ENCODE measurements at regions not wholly inside any gene's neighbourhood (a gene's known extent, or its start where the extent isn't known, plus 50 kb on each side); places are given as distances from the start of the nearest gene placed in this dataset.

DNA sequence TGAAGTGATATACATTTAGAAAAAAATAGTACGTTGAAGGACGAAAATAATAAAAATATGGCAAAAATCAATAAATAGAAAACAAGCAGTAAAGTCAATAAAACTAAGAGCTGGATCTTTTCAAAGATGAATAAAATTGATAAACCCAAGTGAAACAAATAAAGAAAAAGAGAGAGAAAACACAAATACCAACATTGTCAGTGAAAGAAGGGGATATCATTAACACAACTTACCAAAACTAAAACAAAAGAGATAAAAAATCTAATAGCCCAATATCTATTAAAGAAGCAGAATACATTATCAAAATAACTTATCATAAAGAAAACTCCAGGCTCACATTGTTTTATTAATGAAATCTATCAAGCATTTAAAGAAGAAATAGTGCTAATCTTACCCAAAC lies 675.1 kb downstream of the UQCRFS1 start:
- Mint-ChIP-seq H3K4me3 (no peak overlapping the region), H3K27me3 (ENCODE audit: low read depth) (no peaks in the 10 kb centered on the region), H3K4me1 (no peaks in the 10 kb centered on the region), H3K9me3 (peaks cover 14% of the 10 kb centered on the region), H3K36me3 (ENCODE audit: low read depth) (peaks cover 6% of the 10 kb centered on the region), H3K27ac (ENCODE audit: unreplicated experiment) (no peak overlapping the region)
- TF ChIP-seq, protein P1, sequence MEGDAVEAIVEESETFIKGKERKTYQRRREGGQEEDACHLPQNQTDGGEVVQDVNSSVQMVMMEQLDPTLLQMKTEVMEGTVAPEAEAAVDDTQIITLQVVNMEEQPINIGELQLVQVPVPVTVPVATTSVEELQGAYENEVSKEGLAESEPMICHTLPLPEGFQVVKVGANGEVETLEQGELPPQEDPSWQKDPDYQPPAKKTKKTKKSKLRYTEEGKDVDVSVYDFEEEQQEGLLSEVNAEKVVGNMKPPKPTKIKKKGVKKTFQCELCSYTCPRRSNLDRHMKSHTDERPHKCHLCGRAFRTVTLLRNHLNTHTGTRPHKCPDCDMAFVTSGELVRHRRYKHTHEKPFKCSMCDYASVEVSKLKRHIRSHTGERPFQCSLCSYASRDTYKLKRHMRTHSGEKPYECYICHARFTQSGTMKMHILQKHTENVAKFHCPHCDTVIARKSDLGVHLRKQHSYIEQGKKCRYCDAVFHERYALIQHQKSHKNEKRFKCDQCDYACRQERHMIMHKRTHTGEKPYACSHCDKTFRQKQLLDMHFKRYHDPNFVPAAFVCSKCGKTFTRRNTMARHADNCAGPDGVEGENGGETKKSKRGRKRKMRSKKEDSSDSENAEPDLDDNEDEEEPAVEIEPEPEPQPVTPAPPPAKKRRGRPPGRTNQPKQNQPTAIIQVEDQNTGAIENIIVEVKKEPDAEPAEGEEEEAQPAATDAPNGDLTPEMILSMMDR (conservative IDR thresholded peaks at IDR 0.05): no peak
- DNase-seq (ENCODE audit: low read depth, low spot score): no peak

DNA sequence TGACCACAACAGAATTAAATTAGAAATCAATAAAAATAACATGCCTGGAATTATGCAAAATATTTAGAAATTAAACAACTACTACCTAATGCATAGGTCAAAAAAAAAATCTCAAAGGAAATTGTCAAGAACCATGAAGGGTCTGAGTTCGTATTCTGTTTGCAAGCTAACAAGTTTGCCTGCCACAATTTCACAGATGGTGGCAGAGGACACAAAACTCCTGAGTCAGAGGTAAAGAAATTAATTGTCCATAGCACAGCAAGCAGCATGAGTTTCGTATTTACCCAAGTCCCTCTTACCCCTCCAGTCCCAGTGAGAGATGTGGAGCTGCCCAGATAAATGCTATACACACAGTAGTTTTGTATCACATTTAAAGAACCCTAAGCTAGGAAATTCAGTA lies 675.9 kb downstream of the UQCRFS1 start:
- no peak for DNase-seq (ENCODE audit: low read depth, low spot score)
- Mint-ChIP-seq H3K27ac (ENCODE audit: unreplicated experiment) (no peak overlapping the region), H3K36me3 (ENCODE audit: low read depth) (peaks cover 6% of the 10 kb centered on the region), H3K4me1 (no peaks in the 10 kb centered on the region), H3K4me3 (no peak overlapping the region), H3K27me3 (ENCODE audit: low read depth) (no peaks in the 10 kb centered on the region), H3K9me3 (peaks cover 18% of the 10 kb centered on the region)
- TF ChIP-seq, protein P1 (conservative IDR thresholded peaks at IDR 0.05): no peak

DNA sequence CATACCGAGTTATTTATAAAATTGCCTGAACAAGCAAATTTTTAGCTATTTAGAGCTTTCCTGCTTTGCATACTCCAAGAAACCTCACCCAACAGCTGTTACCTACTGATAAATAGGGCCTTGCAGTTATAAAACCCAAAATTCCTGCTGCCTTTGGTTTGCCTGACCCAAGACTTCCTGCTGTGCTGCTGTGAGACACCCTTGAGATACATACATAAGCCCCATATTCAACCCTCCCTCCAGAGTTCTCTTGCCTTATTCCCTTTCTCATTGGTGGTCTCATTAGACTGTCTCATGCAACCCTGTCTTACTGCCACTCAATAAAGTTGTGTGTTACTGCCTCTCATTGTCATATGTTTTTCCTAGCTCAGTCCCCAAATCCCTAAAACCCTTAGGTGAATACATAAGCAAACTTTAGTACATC lies 677.6 kb downstream of the UQCRFS1 start:
- Mint-ChIP-seq H3K4me3 (no peak overlapping the region), H3K27ac (ENCODE audit: unreplicated experiment) (no peak overlapping the region), H3K36me3 (ENCODE audit: low read depth) (peaks cover 6% of the 10 kb centered on the region), H3K9me3 (peaks cover 18% of the 10 kb centered on the region), H3K4me1 (no peaks in the 10 kb centered on the region), H3K27me3 (ENCODE audit: low read depth) (no peaks in the 10 kb centered on the region)
- TF ChIP-seq, protein P1 (conservative IDR thresholded peaks at IDR 0.05): no peak
- DNase-seq (ENCODE audit: low read depth, low spot score): no peak

DNA sequence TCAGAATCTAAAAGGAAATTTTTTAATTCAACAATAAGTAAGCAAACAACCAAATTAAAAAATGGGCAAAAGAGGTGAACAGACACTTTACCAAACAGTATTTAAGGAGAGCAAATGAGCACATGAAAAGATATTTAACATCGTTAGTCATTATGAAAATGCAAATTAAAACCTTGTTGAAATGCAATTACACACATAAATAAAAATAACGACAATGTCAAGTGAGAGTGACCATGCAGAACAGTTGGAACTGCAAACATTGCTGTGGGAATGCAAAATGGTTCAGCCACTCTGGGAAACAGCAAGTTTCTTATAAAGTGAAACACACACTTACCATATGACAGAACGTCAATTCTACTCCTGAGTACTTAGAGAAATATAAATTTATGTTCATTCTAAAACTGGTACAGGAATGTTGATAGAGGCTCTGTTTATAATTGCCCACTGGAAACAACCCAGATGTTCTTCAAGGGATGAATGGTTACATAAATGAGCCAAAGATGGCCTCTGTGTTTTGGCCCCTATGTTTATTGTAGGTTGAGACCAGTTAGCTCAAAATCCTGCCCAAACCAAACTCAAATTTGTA lies 678.1 kb downstream of the UQCRFS1 start:
- TF ChIP-seq, protein P1 (conservative IDR thresholded peaks at IDR 0.05): no peak
- no peaks in the 10 kb centered on the region for H3K27me3 Mint-ChIP-seq (ENCODE audit: low read depth)
- no peak for DNase-seq (ENCODE audit: low read depth, low spot score)
- peaks cover 5% of the 10 kb centered on the region for H3K4me1 Mint-ChIP-seq
- H3K4me3 Mint-ChIP-seq: no peak overlapping the region
- peaks cover 18% of the 10 kb centered on the region for H3K9me3 Mint-ChIP-seq
- peaks cover 6% of the 10 kb centered on the region for H3K36me3 Mint-ChIP-seq (ENCODE audit: low read depth)
- H3K27ac Mint-ChIP-seq (ENCODE audit: unreplicated experiment): no peak overlapping the region

DNA sequence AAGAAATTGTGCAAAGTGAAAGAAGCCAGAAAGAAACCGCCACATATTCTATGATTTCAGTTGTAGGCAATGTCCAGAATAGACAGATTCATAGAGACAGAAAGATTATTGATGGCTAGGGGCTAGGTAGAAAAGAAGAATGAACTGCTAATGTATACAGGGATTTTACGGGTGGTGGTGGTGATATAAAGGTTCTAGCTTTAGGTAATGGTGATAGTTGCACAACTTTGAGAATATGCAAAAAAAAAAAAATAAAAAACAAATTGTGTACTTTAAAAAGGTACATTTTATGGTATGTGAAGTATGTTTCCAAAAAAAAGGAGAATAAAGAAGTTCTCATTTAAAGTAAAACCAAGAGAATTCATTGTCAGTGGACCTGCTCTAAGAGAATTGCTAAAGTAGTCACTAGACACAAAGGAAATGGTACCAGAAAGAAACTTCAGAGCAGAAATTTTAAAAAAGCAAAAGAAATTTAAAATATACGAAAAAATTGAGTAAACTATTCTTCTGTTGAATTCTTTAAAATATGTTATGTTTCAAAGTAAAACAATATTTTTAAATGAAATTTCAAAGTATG lies 680.1 kb downstream of the UQCRFS1 start:
- DNase-seq (ENCODE audit: low read depth, low spot score): no peak
- Mint-ChIP-seq H3K27me3 (ENCODE audit: low read depth) (no peaks in the 10 kb centered on the region), H3K36me3 (ENCODE audit: low read depth) (peaks cover 2% of the 10 kb centered on the region), H3K27ac (ENCODE audit: unreplicated experiment) (no peak overlapping the region), H3K9me3 (peaks cover 14% of the 10 kb centered on the region), H3K4me3 (no peak overlapping the region), H3K4me1 (peaks cover 6% of the 10 kb centered on the region)
- TF ChIP-seq, protein P1 (conservative IDR thresholded peaks at IDR 0.05): no peak
